Osteocyte (in vitro differentiated cells): ENCODE measurements at regions not wholly inside any gene's neighbourhood (a gene's known extent, or its start where the extent isn't known, plus 50 kb on each side); places are given as distances from the start of the nearest gene placed in this dataset.

Experiments used
- DNase-seq: peaks from one replicate; pipeline ENCODE4 v3.0.0; 2021; ENCODE audit warnings: mixed read lengths; ENCODE audit not compliant: unreplicated experiment; ENCODE audit errors: extremely low spot score
- H3K27ac Mint-ChIP-seq: one replicate; pipeline ENCODE4 v1.8.0; 2021; ENCODE audit warnings: mild to moderate bottlenecking, mixed read lengths; ENCODE audit not compliant: unreplicated experiment
- H3K27me3 Mint-ChIP-seq: one replicate; pipeline ENCODE4 v1.8.0; 2021; ENCODE audit warnings: mixed read lengths; ENCODE audit not compliant: unreplicated experiment
- H3K36me3 Mint-ChIP-seq: one replicate; pipeline ENCODE4 v1.8.0; 2021; ENCODE audit warnings: mixed read lengths; ENCODE audit not compliant: unreplicated experiment
- H3K4me1 Mint-ChIP-seq: one replicate; pipeline ENCODE4 v1.8.0; 2021; ENCODE audit warnings: mixed read lengths; ENCODE audit not compliant: unreplicated experiment
- H3K4me3 Mint-ChIP-seq: one replicate; pipeline ENCODE4 v1.8.0; 2021; ENCODE audit warnings: mild to moderate bottlenecking, moderate library complexity, mixed read lengths; ENCODE audit not compliant: unreplicated experiment
- H3K9me3 Mint-ChIP-seq: one replicate; pipeline ENCODE4 v1.8.0; 2021; ENCODE audit warnings: mixed read lengths; ENCODE audit not compliant: unreplicated experiment
- TF ChIP-seq, protein P1 (sequence below): fragments of 200-600 bp; sonication (generic); IDR thresholded peaks from 2 replicates; pipeline ENCODE4 v1.5.0; 2021; ENCODE audit warnings: antibody characterized with exemption, mild to moderate bottlenecking, moderate library complexity

DNA sequence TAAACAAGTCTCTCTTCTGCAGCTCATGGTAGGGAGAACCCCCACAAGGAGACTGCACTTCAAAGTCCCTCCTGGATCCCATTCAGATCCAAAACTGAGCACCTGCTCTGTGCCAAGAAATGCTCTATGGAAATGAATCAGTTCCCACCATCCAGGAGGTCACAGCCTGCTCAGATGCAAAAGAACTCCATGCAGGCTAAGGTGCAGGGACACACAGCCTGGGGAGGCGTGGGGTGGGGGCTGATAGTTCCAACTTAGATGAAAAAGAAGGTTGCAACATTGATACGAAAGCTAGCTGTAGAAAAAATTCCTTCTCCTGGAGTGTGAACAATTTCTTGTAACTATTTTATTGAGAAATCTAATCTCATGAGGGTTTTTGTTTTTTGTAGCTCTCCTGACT lies 111.0 kb upstream of the TMEM170B start:
- no peak for DNase-seq
- H3K4me1 Mint-ChIP-seq = peaks cover 42% of the 10 kb centered on the region
- H3K27me3 Mint-ChIP-seq = no peaks in the 10 kb centered on the region
- TF ChIP-seq, protein P1, sequence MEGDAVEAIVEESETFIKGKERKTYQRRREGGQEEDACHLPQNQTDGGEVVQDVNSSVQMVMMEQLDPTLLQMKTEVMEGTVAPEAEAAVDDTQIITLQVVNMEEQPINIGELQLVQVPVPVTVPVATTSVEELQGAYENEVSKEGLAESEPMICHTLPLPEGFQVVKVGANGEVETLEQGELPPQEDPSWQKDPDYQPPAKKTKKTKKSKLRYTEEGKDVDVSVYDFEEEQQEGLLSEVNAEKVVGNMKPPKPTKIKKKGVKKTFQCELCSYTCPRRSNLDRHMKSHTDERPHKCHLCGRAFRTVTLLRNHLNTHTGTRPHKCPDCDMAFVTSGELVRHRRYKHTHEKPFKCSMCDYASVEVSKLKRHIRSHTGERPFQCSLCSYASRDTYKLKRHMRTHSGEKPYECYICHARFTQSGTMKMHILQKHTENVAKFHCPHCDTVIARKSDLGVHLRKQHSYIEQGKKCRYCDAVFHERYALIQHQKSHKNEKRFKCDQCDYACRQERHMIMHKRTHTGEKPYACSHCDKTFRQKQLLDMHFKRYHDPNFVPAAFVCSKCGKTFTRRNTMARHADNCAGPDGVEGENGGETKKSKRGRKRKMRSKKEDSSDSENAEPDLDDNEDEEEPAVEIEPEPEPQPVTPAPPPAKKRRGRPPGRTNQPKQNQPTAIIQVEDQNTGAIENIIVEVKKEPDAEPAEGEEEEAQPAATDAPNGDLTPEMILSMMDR = no peak
- no peaks in the 10 kb centered on the region for H3K36me3 Mint-ChIP-seq
- H3K27ac Mint-ChIP-seq = no peak overlapping the region
- H3K4me3 Mint-ChIP-seq = no peak overlapping the region
- H3K9me3 Mint-ChIP-seq = no peaks in the 10 kb centered on the region

DNA sequence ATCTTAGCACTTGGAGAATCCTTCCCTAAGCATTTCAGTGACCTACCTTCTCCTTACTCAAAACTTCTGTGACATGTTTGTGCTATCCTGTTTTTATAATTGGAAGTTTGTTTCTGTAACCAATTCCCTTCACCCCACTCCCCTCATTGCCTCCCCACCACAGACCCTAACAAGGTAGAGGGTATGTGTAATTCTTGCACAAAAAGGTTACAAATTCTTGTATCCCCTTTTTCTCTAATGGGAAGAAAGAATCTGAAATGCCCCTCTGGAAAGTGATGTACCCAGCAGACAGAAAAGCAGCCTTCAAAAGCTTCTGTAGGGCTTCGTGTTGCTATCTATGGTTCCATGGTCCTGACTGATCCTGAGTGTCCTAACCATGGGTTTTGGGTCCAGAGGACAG lies 111.7 kb upstream of the TMEM170B start:
- no peak for DNase-seq
- H3K4me3 Mint-ChIP-seq = no peak overlapping the region
- H3K36me3 Mint-ChIP-seq = no peaks in the 10 kb centered on the region
- no peak overlapping the region for H3K27ac Mint-ChIP-seq
- H3K4me1 Mint-ChIP-seq = peaks cover 42% of the 10 kb centered on the region
- H3K9me3 Mint-ChIP-seq = no peaks in the 10 kb centered on the region
- no peaks in the 10 kb centered on the region for H3K27me3 Mint-ChIP-seq
- TF ChIP-seq, protein P1 = no peak

DNA sequence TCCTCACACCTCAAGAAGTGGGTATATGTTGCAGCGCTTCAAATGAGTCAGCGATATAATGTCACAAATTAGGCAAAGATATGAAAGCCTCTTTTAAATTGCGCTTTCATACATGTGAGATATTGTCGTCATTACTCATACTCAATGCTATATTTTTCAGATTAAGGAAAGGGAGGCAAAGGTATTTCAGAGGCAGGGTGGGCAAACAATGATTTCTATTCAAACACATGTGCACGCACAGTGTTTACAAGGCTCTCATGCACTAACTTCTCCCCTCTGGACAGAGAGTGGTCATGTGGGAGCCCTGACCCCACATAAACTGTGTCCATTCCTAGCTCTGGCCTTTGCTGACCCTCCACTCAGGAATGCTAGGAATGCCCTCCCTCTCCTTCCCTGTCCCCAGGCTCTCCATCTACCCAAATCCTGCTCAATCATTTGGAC lies 112.1 kb upstream of the TMEM170B start:
- Mint-ChIP-seq H3K4me1 (peaks cover 42% of the 10 kb centered on the region), H3K27ac (no peak overlapping the region), H3K36me3 (no peaks in the 10 kb centered on the region), H3K27me3 (no peaks in the 10 kb centered on the region), H3K4me3 (no peak overlapping the region), H3K9me3 (no peaks in the 10 kb centered on the region)
- TF ChIP-seq, protein P1 = no peak
- no peak for DNase-seq

DNA sequence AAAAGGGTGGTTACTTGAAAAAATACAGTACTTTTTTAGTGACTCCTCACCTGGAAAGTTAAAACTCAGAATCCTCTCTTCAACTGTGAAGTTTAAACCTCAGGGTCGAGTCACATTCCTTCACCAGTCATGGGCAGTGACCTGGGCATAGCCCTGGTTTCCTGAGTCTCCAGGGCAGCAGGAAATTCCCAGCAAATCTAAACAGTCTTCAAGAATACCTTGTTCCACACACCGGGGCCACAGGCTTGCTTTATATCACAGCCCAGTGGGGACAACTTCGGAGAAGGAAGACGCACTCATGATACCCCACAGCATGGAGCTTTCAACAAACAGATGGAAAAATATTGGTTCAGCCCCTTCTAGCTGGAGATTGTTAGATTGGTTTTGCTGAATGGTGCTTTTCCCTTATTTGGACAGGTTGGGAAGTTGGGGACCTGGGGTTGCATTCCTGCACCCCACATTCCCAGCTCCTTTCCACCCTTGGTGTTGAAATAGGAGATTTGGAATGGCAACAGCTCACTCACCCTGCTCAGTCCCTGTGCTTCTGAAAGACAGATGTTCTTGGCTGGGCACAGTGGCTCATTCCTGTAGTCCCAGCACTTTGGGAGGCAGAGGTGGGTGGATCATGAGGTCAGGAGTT lies 113.0 kb upstream of the TMEM170B start:
- H3K27me3 Mint-ChIP-seq = no peaks in the 10 kb centered on the region
- no peaks in the 10 kb centered on the region for H3K9me3 Mint-ChIP-seq
- no peak for DNase-seq
- no peaks in the 10 kb centered on the region for H3K36me3 Mint-ChIP-seq
- TF ChIP-seq, protein P1 = no peak
- H3K27ac Mint-ChIP-seq = no peak overlapping the region
- no peak overlapping the region for H3K4me3 Mint-ChIP-seq
- peaks cover 38% of the 10 kb centered on the region for H3K4me1 Mint-ChIP-seq

DNA sequence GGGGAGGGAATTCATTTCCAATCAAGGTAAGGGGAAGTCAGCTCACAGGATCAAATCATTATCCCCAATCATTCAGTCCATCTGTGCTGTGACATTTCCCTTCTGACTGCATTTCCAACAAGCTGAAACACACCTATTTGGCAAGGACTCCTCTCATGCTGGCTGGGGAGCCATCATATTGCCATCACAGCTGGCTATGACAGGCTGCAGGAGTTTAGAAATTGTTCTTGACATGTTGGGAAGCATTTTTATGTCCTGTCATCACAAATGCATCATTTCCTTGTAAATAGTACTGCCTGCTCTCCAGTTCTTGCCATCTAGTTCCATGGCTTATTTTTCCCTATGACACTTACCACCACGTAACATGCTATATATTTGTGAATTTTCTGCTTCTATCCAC lies 113.9 kb upstream of the TMEM170B start:
- no peak overlapping the region for H3K4me3 Mint-ChIP-seq
- TF ChIP-seq, protein P1 = no peak
- H3K27me3 Mint-ChIP-seq = no peaks in the 10 kb centered on the region
- no peak for DNase-seq
- no peaks in the 10 kb centered on the region for H3K9me3 Mint-ChIP-seq
- no peak overlapping the region for H3K27ac Mint-ChIP-seq
- H3K36me3 Mint-ChIP-seq = no peaks in the 10 kb centered on the region
- H3K4me1 Mint-ChIP-seq = peaks cover 29% of the 10 kb centered on the region
